ENCODE measurements at regions not wholly inside any gene's neighbourhood (a gene's known extent, or its start where the extent isn't known, plus 50 kb on each side); places are given as distances from the start of the nearest gene placed in this dataset.

DNA sequence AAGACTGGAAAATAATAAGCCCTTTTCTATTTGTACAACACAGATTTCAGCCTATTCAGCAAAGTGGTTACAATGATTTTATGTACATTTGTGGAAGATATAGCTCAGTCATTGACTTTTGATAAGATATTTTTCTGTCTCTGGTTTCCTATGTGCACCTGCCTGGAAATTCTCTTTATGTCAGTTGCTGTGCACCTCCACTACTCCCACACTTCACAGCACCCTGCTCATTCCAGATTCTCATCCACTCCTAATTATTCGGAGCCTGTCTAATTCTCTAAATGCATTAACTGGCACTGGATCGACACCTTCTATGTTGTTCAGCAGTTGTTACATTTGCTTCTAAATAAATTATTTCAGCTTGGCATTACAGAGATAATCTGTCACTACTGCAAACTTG is 275.1 kb upstream of the RND3 start:
- FAIRE-seq, result no peak

DNA sequence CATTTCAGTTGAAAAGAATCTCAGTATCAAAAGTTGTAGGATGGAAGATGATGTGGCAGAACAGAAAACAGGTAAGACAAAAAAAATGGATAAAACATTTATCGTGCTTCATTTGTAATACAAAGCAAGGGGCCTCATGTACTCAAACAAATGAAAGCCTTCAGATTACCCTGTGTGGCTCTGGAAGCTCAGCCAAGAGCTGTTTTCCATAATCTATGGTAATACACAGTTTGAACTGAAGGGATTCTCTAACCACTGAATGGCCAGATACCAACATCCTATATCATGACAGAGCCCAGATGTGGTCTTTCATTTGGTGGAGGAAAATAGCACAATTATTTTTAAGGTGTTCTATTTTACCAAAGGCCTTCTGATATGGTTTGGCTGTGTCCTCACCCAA is 272.1 kb upstream of the RND3 start:
- FAIRE-seq, result no peak

DNA sequence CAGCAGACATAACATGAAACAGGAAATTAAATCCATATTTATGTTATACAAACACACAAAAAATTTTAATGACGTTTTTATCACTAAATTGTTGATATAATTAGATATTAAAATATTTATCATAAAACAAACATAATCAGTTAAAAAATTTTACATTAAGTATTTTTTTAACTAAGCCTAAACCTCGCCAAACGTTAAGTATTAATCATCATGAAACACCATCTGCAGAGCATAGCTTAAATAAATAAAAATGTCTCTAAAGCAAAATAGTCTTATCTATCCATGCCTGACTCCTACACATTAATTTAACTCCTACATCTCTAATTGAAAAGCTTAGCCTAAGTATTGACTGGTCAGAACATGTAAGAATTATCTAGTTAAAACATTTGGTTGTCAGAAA is 271.6 kb upstream of the RND3 start:
- peak; percentile 19 for FAIRE-seq

DNA sequence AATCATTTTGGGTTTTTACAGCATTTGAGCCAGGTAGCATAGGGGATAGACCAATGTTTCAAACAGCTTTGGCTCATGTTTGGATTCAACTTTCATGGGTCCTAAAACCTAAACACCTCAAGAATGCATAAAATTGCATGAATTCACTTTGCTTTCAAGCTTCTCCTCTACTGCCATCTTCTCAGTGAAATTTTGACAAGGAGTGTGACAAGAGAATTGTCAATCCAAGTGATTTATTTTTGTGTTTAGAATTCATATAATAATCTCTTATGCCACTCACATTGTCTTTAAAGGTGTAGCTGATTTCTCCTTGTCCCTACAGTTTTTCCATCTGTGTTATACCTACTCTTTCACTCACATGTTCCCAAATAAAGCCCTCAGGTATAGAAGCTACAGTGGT is 264.8 kb upstream of the RND3 start:
- no peak for FAIRE-seq

GRCh38 chr2:150750720-150751119 is 263.3 kb upstream of the RND3 start:
- no peak for FAIRE-seq

- FAIRE-seq, result no peak
These were observed 254.6 kb upstream of the RND3 start for GRCh38 chr2:150742094-150742493.

DNA sequence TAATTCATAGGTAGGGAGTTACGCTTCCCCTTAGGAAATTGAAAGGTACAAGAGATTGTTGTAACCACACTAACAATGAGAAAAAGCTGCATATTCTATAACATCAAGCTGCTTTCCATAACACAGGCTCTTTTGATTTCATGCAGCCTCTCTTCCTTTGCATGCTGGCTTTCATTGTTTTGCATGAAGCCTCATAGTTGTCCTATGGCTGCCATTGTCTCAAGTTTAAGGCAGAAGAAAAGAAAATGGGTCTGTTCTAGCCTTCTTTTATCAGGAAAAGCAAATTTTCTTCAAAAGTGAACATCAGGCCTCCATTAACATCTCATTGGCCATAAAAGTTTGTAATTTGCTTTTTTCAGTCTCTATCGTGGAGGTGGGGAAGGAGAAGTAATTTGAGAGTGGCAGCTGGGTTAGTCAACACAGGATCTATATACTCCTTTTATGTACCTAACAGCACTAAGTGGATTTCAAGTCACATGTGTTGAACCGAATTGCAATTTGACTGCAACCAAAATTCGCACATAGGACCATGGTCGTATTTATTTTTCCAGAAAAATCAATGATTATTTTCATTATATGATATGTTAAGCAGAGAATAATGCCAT is 248.5 kb upstream of the RND3 start:
- FAIRE-seq, result no peak

GRCh38 chr2:150733051-150733618 is 245.7 kb upstream of the RND3 start:
- no peak for FAIRE-seq

DNA sequence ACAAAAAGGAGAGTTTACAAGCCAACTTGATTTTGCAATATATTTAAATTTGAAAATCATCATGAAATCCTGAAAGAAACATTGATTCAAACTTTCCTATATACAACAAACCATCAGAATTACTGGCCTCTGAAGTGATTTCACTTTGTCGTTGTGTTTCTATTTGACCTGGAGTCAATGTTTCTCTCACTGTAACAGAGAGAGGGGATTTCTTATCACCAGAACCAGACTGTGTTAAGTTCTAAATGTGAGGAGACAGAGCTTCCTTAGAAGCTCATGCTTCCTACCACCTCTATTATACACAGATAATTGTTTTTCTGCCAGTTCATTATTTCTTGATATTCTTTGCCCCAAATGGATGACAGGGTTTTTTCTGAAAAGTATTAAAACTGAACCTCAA is 245.0 kb upstream of the RND3 start:
- no peak for FAIRE-seq

- FAIRE-seq, result no peak
These were observed 244.6 kb upstream of the RND3 start for GRCh38 chr2:150732064-150732463.

DNA sequence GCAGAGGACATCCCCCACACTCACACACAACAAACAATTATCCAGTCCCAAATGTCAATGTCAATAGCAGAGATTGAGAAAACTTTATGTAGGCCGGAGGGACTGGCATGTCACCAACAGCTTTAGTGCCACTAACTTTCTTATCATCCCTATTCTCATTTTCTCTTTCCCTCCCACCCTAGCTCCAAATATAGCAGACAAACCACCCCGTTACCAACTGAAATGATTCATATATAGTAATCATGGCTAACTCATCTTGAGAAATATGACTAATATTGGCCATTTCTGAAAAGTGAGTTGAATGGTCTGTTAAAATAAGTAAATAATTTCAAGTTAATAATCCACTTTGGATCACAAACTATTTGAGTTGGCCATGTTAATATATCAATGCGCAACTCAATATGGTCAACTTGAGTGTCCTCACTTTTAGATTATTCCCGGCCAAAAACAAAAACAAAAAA is 242.1 kb upstream of the RND3 start:
- FAIRE-seq, result no peak

DNA sequence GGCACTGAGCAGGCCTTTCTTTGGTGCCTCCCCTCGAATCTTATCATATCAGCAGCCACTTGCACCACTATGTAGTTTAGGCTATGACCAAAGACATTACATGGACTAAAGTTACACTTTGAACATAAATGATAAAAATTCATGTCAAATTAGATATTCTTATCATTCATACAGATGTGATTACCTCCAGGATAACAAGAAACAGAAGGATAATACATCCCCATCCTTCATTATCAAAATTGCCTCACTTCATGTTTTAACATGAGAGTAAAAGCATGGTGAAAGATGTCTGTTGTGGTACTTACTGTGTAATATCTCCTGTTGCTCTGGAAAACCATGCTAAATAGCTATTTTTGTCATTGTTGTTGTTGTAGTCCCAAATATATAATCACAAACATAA is 230.8 kb upstream of the RND3 start:
- no peak for FAIRE-seq

GRCh38 chr2:150716186-150716585 is 228.7 kb upstream of the RND3 start:
- FAIRE-seq, result no peak

DNA sequence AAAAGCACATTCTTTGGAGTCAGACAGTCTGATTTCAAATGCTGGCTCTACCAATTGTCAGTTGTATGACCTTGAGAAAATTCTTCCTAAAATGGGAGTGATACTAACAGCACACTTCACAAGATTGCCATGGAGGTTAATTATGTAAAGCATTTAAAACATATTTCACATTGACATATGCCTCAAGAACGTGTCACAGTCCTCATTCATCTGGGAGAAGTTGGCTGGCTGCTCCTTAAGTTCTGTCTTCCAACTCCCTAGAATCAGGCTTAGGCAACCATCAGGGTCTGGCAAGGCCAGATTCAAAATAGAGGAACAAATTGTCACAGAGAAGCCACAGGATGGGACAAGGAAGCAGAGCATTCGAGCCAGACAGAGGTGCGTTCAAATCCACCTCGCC is 228.0 kb upstream of the RND3 start:
- FAIRE-seq, result no peak

DNA sequence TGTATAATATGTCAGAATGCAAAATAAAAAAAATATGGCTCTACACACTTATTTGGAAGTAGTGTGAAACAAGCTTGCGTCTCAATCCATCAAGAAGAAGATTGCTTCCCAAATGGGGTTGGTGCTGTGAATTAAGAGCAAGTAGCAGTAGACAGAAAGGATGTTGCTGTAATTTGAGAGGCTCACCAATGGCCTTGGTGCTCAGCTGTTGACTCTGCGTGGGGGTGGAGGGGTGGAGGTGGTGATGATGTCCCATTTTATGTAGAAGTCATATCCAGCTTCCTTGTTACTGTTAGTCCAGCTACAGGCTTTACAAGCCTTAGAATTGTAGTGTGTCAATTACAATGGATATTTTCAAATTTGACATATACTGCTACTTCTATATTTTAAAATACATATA is 223.4 kb upstream of the RND3 start:
- no peak for FAIRE-seq

DNA sequence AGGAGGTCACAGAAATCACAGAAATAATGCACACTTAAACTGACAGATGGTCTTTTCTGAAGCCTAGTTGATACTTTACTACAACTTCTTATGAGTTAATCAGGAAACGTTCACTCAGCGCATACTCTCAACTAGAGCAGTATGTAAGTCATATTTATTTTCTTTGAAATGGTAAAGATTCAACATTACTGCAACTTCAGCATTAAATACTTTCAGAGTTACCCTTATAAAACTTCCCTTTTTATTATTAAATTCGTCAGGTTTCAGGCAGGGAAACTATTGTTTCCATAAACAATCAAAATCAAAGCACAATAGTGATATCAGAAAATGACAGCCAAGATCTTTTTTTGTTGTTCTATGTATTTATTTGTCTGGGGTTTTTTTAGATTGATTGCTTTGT is 222.6 kb upstream of the RND3 start:
- no peak for FAIRE-seq

GRCh38 chr2:150706561-150706960 is 219.1 kb upstream of the RND3 start:
- no peak for FAIRE-seq

GRCh38 chr2:150705767-150706166 is 218.3 kb upstream of the RND3 start:
- FAIRE-seq, result no peak

- FAIRE-seq, result no peak
These were observed 217.9 kb upstream of the RND3 start for GRCh38 chr2:150705357-150705756.

- FAIRE-seq, result no peak
These were observed 215.3 kb upstream of the RND3 start for GRCh38 chr2:150702791-150703190.

DNA sequence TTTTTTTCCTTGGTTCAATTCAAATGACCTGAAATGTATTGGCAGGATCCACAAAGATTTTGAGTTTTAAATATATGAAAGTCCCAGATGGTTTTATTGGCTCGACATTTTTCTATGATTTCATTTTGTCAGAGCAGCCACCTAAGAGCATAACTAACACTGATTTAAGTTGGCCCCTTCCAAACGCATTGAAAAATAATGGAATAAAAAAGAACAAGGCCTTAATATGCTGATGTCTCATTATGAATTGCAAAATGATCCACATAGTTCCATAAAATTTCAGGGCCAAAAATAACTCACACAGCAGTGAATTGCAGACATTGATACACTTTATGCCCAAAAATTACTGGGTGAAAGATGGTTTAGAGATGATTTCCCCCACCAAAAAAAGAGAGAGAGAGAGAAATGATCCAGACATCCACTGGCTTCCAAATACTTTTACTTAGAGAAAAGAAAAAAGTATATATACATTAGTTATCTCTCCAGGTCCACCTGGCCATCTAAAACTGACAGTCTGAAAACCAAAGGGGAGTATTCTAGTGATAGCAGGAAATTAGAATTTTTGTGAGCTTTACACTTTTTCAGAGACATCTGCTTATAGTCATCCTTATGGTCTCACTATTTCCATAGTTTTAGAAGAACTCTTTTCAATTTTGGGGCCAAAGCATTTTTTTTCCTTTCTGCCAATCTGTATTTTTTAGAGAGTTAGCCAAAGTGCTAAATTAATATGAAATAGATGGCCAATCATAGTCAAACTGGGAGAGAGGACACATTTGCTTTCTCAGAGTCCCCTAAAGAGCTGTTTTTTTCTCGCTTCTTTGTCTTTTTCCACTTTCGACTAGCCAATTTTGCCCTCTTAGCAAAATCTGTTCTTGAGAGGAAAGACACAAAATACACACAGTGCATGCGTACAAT is 213.5 kb upstream of the RND3 start:
- FAIRE-seq, result no peak

DNA sequence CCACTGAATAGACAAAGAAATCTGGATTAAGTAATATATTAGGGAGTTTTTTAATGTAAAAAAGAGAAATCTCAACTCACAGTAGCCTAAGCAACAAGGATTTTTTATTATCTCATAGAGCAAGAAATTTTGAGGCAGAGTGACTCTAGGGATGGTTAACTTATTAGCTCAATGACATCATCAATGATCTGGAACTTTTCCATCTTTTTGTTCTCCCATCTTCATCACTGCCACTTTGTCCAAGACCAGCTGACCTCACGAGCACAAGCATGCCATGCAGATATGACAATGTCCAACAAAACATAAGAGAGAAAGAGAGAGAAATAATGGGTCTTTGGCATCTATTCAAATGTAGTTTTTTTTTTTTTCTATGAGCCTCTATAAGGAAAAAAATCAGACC is 211.8 kb upstream of the RND3 start:
- FAIRE-seq, result no peak

DNA sequence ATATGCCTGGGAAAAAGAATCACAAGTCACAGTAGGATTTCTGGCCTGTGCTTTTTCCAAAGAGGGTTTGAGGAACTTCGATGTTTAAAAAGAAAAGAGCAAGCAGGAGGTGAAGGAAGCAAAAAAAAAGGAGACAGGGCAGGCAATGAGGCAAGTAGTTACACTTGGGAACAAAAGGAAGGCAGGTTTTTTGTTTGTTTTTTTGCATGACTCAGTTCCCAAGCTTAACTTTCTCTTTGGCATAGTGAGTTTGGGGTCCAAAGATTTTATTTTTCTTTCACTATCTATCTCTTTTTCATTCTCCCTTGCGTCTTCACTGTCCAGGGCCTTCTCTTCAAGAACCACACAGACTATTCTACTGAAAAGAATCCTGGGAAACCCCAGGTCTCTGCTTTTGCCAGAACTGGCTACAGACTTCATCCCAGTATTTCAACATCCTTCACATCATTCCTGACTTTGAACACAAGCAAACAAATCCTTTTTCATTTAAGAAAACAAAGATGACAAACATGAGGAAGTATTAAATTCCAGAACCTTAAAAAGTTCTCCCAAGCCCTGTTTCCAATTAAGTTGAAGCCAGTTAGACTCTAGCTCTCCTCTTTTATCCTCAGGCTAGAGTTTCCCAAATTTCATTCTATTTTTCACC is 210.7 kb upstream of the RND3 start:
- FAIRE-seq, result no peak

- no peak for FAIRE-seq
These were observed 210.1 kb upstream of the RND3 start for GRCh38 chr2:150697596-150697995.
